KMS-11 (cell line): ENCODE measurements at regions not wholly inside any gene's neighbourhood (a gene's known extent, or its start where the extent isn't known, plus 50 kb on each side); places are given as distances from the start of the nearest gene placed in this dataset.

ENCODE experiments used
- H2AFZ ChIP-seq: fragments of 200-600 bp; sonication (generic); 2 replicates; pipeline ENCODE4 v1.6.1; 2016; ENCODE audit warnings: antibody characterized with exemption, mixed run types, low read depth
- H3K27ac ChIP-seq: fragments of 200-600 bp; sonication (generic); 2 replicates; pipeline ENCODE4 v1.6.1; 2016; ENCODE audit warnings: mild to moderate bottlenecking, mixed run types
- H3K27me3 ChIP-seq: fragments of 200-600 bp; sonication (generic); 2 replicates; pipeline ENCODE4 v1.6.1; 2017; ENCODE audit warnings: mild to moderate bottlenecking, low read depth, mixed run types, moderate library complexity; ENCODE audit not compliant: insufficient read depth
- H3K36me3 ChIP-seq: fragments of 200-600 bp; sonication (generic); 2 replicates; pipeline ENCODE4 v1.6.1; 2017; ENCODE audit warnings: mild to moderate bottlenecking, mixed run types; ENCODE audit not compliant: insufficient read depth
- H3K4me1 ChIP-seq: fragments of 200-600 bp; sonication (generic); 2 replicates; pipeline ENCODE4 v1.6.1; 2016; ENCODE audit warnings: mild to moderate bottlenecking, low read depth, mixed run types; ENCODE audit not compliant: poor library complexity, severe bottlenecking
- H3K4me2 ChIP-seq: fragments of 200-600 bp; sonication (generic); 2 replicates; pipeline ENCODE4 v1.7.0; 2016; ENCODE audit warnings: mild to moderate bottlenecking, mixed run types
- H3K4me3 ChIP-seq: fragments of 200-600 bp; sonication (generic); IDR thresholded peaks from 2 replicates; pipeline ENCODE4 v1.6.1; 2017; ENCODE audit warnings: low read depth, low read length, mixed read lengths; ENCODE audit not compliant: insufficient read depth
- H3K79me2 ChIP-seq: fragments of 200-600 bp; sonication (generic); 2 replicates; pipeline ENCODE4 v1.6.1; 2016; ENCODE audit warnings: low read depth, mixed run types; ENCODE audit not compliant: insufficient read depth
- H3K9ac ChIP-seq: fragments of 200-600 bp; sonication (generic); 2 replicates; pipeline ENCODE4 v1.6.1; 2016; ENCODE audit warnings: mild to moderate bottlenecking, mixed run types
- H4K20me1 ChIP-seq: fragments of 200-600 bp; sonication (generic); 2 replicates; pipeline ENCODE4 v1.6.1; 2016; ENCODE audit warnings: mild to moderate bottlenecking, mixed run types; ENCODE audit not compliant: insufficient read depth
- CTCF ChIP-seq: fragments of 200-600 bp; sonication (generic); conservative IDR thresholded peaks from 2 replicates; pipeline ENCODE4 v1.6.1; 2017; ENCODE audit warnings: low read depth, mild to moderate bottlenecking, antibody characterized with exemption, low read length, moderate library complexity, mixed read lengths

GRCh38 chr5:103397739-103398581 lies 139.4 kb downstream of the MACIR start:
- Histone ChIP-seq H2AFZ (no peak overlapping the region), H4K20me1 (no peaks in the 10 kb centered on the region), H3K36me3 (no peaks in the 10 kb centered on the region)

GRCh38 chr5:103394676-103395075 lies 136.1 kb downstream of the MACIR start:
- H3K27me3 ChIP-seq: no peaks in the 10 kb centered on the region
- no peaks in the 10 kb centered on the region for H3K36me3 ChIP-seq
- peaks cover 15% of the 10 kb centered on the region for H3K4me1 ChIP-seq
- no peak overlapping the region for H3K4me2 ChIP-seq
- no peak for TF ChIP-seq CTCF
- H3K9ac ChIP-seq: no peak overlapping the region
- H3K27ac ChIP-seq: no peak overlapping the region
- no peak overlapping the region for H2AFZ ChIP-seq
- H4K20me1 ChIP-seq: no peaks in the 10 kb centered on the region
- no peak overlapping the region for H3K4me3 ChIP-seq
- H3K79me2 ChIP-seq: no peaks in the 10 kb centered on the region

More at GRCh38 chr5:103397739-103398581, 139.4 kb downstream of the MACIR start:
- Histone ChIP-seq H3K27me3 (no peaks in the 10 kb centered on the region), H3K4me3 (no peak overlapping the region), H3K9ac (no peak overlapping the region), H3K79me2 (no peaks in the 10 kb centered on the region), H3K4me1 (peaks cover 10% of the 10 kb centered on the region), H3K27ac (no peak overlapping the region), H3K4me2 (no peak overlapping the region)
- no peak for TF ChIP-seq CTCF

GRCh38 chr5:103393101-103393754 lies 134.7 kb downstream of the MACIR start:
- Histone ChIP-seq H3K27ac (peak overlapping the region; percentile 77), H3K27me3 (no peaks in the 10 kb centered on the region), H3K79me2 (no peaks in the 10 kb centered on the region), H4K20me1 (no peaks in the 10 kb centered on the region), H3K9ac (peak overlapping the region; percentile 25; the same call in 1 of the 2 replicates), H2AFZ (peak overlapping the region; percentile 51), H3K4me3 (no peak overlapping the region), H3K36me3 (no peaks in the 10 kb centered on the region), H3K4me1 (peaks cover 15% of the 10 kb centered on the region), H3K4me2 (peak overlapping the region; percentile 60)
- TF ChIP-seq CTCF: no peak

GRCh38 chr5:103391659-103392058 lies 133.1 kb downstream of the MACIR start:
- H4K20me1 ChIP-seq: no peaks in the 10 kb centered on the region
- H3K4me1 ChIP-seq: peaks cover 15% of the 10 kb centered on the region
- no peak for TF ChIP-seq CTCF
- H3K4me2 ChIP-seq: no peak overlapping the region
- H3K9ac ChIP-seq: no peak overlapping the region
- H3K27me3 ChIP-seq: no peaks in the 10 kb centered on the region
- H3K4me3 ChIP-seq: no peak overlapping the region
- H2AFZ ChIP-seq: no peak overlapping the region
- H3K36me3 ChIP-seq: no peaks in the 10 kb centered on the region
- H3K27ac ChIP-seq: no peak overlapping the region
- H3K79me2 ChIP-seq: no peaks in the 10 kb centered on the region
